NCI-H128 (cell line): ENCODE measurements at regions not wholly inside any gene's neighbourhood (a gene's known extent, or its start where the extent isn't known, plus 50 kb on each side); places are given as distances from the start of the nearest gene placed in this dataset.

ENCODE experiments used
- DNase-seq: peaks from one replicate; lab custom pipeline; 2025; ENCODE audit not compliant: unreplicated experiment; lab: John Stamatoyannopoulos, UW

- DNase-seq: no peak
Measured at GRCh38 chr9:16092142-16093091, 539.6 kb downstream of the CCDC171 start.

- no peak for DNase-seq
Measured at GRCh38 chr9:16098306-16098705, 545.5 kb downstream of the CCDC171 start.

GRCh38 chr9:16099732-16100536 is 547.1 kb downstream of the CCDC171 start:
- DNase-seq: no peak

GRCh38 chr9:16100537-16101091 is 547.8 kb downstream of the CCDC171 start:
- DNase-seq: no peak

GRCh38 chr9:16102154-16102553 is 549.3 kb downstream of the CCDC171 start:
- DNase-seq: no peak

GRCh38 chr9:16103620-16104397 is 551.0 kb downstream of the CCDC171 start:
- DNase-seq: no peak

- no peak for DNase-seq
Measured at GRCh38 chr9:16105168-16106020, 552.6 kb downstream of the CCDC171 start.

GRCh38 chr9:16106021-16106571 is 553.3 kb downstream of the CCDC171 start:
- DNase-seq: no peak

GRCh38 chr9:16112116-16112515 is 559.3 kb downstream of the CCDC171 start:
- DNase-seq: no peak

- no peak for DNase-seq
Measured at GRCh38 chr9:16115994-16116393, 563.2 kb downstream of the CCDC171 start.

- no peak for DNase-seq
Measured at GRCh38 chr9:16118043-16118442, 565.2 kb downstream of the CCDC171 start.

GRCh38 chr9:16119261-16120230 is 566.7 kb downstream of the CCDC171 start:
- DNase-seq: no peak

GRCh38 chr9:16120231-16120641 is 567.4 kb downstream of the CCDC171 start:
- DNase-seq: no peak

- no peak for DNase-seq
Measured at GRCh38 chr9:16120727-16121126, 567.9 kb downstream of the CCDC171 start.

- DNase-seq: no peak
Measured at GRCh38 chr9:16121168-16121567, 568.3 kb downstream of the CCDC171 start.

- DNase-seq: no peak
Measured at GRCh38 chr9:16121601-16122286, 568.9 kb downstream of the CCDC171 start.

GRCh38 chr9:16125629-16126028 is 572.8 kb downstream of the CCDC171 start:
- no peak for DNase-seq

GRCh38 chr9:16126042-16126441 is 573.2 kb downstream of the CCDC171 start:
- no peak for DNase-seq
